ENCODE measurements at regions not wholly inside any gene's neighbourhood (a gene's known extent, or its start where the extent isn't known, plus 50 kb on each side); places are given as distances from the start of the nearest gene placed in this dataset.

DNA sequence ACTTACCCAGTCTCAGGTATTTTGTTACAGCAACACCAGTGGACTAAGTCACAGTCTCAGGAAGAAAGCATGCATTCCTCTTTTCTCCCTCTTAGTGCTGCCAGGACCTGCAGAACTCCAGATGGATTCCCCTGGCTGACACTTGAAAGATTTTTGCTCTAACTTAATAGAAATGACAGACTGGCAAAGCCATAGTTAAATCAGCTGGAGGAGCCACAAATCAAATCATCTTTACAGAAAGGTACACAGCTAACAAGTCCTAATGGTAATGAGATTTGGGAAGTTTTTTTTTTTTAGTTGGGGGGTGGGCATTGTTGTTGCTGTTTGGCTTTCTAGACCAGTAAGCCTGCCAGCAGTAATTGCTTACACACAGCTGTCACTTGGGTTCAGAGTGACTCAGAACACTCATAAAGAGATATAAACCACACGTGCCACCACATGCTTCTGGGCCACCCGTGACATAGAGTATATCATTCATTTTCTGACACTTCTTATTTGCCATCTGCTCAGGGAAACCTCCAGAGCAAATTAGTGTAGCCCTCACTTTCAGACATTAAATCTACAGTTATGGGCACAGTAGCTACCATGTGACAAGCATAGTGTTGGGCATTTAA is 72.4 kb downstream of the FH start:
- Histone ChIP-seq H3K9me3 (ENCODE audit: control insufficient read depth in 4 of 4, insufficient read depth in 3 of 4, low read length in 3 of 4) (peaks cover 0 to 7% (median 0%) of the 10 kb centered on the region in 4 donors), H3K4me1 (ENCODE audit: control insufficient read depth in 5 of 5, insufficient read depth in 5 of 5, low read length in 5 of 5) (no peaks in the 10 kb centered on the region), H3K9ac (ENCODE audit: insufficient read depth in 1 of 2, low read length in 2 of 2) (no peak overlapping the region), H3K36me3 (ENCODE audit: control insufficient read depth in 4 of 4, insufficient read depth in 4 of 4, low read length in 4 of 4) (no peaks in the 10 kb centered on the region), H3K27me3 (ENCODE audit: control insufficient read depth in 3 of 3, insufficient read depth in 3 of 3, low read length in 2 of 3) (no peaks in the 10 kb centered on the region), H3K4me3 (no peak overlapping the region), H3K27ac (ENCODE audit: low read depth in 1 of 2, low read length in 1 of 2) (no peak overlapping the region)
- DNase-seq (peak in 1 of 3 donors; percentile 13), ATAC-seq (ENCODE audit: insufficient read depth, low FRiP score) (no peak)
- WGBS, 2 donors: 35% methylated on average over 2 of the region's 2 CpGs
- TF ChIP-seq, protein P1, sequence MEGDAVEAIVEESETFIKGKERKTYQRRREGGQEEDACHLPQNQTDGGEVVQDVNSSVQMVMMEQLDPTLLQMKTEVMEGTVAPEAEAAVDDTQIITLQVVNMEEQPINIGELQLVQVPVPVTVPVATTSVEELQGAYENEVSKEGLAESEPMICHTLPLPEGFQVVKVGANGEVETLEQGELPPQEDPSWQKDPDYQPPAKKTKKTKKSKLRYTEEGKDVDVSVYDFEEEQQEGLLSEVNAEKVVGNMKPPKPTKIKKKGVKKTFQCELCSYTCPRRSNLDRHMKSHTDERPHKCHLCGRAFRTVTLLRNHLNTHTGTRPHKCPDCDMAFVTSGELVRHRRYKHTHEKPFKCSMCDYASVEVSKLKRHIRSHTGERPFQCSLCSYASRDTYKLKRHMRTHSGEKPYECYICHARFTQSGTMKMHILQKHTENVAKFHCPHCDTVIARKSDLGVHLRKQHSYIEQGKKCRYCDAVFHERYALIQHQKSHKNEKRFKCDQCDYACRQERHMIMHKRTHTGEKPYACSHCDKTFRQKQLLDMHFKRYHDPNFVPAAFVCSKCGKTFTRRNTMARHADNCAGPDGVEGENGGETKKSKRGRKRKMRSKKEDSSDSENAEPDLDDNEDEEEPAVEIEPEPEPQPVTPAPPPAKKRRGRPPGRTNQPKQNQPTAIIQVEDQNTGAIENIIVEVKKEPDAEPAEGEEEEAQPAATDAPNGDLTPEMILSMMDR (IDR thresholded peaks at IDR 0.05; ENCODE audit: control extremely low read depth, extremely low read depth): no peak

GRCh38 chr1:241444836-241445235 is 74.7 kb downstream of the FH start:
- WGBS, 2 donors: 16 to 66% methylated on average over 3 of the region's 3 CpGs
- ATAC-seq (ENCODE audit: insufficient read depth, low FRiP score) (no peak), DNase-seq (no peak)
- H3K27ac ChIP-seq (ENCODE audit: low read depth in 1 of 2, low read length in 1 of 2): no peak overlapping the region
- H3K9me3 ChIP-seq (ENCODE audit: control insufficient read depth in 4 of 4, insufficient read depth in 3 of 4, low read length in 3 of 4): peaks cover 0 to 6% (median 0%) of the 10 kb centered on the region in 4 donors
- no peak overlapping the region for H3K4me3 ChIP-seq
- no peaks in the 10 kb centered on the region for H3K36me3 ChIP-seq (ENCODE audit: control insufficient read depth in 4 of 4, insufficient read depth in 4 of 4, low read length in 4 of 4)
- no peak overlapping the region for H3K9ac ChIP-seq (ENCODE audit: insufficient read depth in 1 of 2, low read length in 2 of 2)
- H3K4me1 ChIP-seq (ENCODE audit: control insufficient read depth in 5 of 5, insufficient read depth in 5 of 5, low read length in 5 of 5): no peaks in the 10 kb centered on the region
- H3K27me3 ChIP-seq (ENCODE audit: control insufficient read depth in 3 of 3, insufficient read depth in 3 of 3, low read length in 2 of 3): no peaks in the 10 kb centered on the region
- TF ChIP-seq, protein P1 (IDR thresholded peaks at IDR 0.05; ENCODE audit: control extremely low read depth, extremely low read depth): no peak

DNA sequence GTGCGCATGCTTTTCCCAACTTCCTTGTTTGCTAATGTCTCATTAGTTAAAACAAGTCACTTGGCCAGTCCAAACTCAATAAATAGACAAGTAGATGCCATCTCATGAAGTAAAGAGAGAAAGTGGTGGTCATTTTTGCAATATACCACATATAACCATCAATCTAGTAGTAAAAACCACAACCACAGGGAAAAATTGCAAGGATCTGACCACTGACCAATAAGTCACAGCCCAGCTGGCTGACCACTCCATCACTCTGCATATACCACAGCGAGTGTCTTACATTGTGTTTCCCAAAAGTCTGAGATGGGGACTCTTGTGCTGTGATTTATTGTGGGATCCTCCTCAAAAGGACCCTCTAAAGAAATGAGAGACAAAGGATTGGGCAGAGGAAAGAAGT is 76.0 kb downstream of the FH start:
- Histone ChIP-seq H3K9ac (ENCODE audit: insufficient read depth in 1 of 2, low read length in 2 of 2) (no peak overlapping the region), H3K27me3 (ENCODE audit: control insufficient read depth in 3 of 3, insufficient read depth in 3 of 3, low read length in 2 of 3) (no peaks in the 10 kb centered on the region), H3K4me3 (no peak overlapping the region), H3K4me1 (ENCODE audit: control insufficient read depth in 5 of 5, insufficient read depth in 5 of 5, low read length in 5 of 5) (no peaks in the 10 kb centered on the region), H3K9me3 (ENCODE audit: control insufficient read depth in 4 of 4, insufficient read depth in 3 of 4, low read length in 3 of 4) (peaks cover 0 to 6% (median 0%) of the 10 kb centered on the region in 4 donors), H3K27ac (ENCODE audit: low read depth in 1 of 2, low read length in 1 of 2) (no peak overlapping the region), H3K36me3 (ENCODE audit: control insufficient read depth in 4 of 4, insufficient read depth in 4 of 4, low read length in 4 of 4) (no peaks in the 10 kb centered on the region)
- ATAC-seq (ENCODE audit: insufficient read depth, low FRiP score) (no peak), DNase-seq (no peak)
- TF ChIP-seq, protein P1 (IDR thresholded peaks at IDR 0.05; ENCODE audit: control extremely low read depth, extremely low read depth): no peak
- WGBS, 2 donors: 84 to 95% methylated on average over 2 of the region's 2 CpGs

DNA sequence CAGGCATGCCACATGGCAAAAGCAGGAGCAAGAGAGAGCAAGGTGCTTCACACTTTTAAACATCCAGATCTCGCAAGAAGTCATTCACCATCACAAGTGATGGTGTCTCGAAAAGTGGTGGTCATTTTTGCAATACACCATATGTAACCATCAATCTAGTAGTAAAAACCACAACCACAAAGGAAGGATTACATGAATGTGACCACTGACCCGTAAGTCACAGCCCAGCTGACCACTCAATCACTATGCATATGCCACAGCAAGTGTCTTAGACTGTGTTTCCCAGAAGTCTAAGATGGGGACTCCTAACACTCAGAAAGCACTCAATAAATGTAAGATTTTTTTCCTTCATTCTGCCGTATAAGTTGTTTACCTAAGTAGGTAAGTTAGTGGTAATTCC is 76.9 kb downstream of the FH start:
- DNase-seq (no peak), ATAC-seq (ENCODE audit: insufficient read depth, low FRiP score) (no peak)
- no peak overlapping the region for H3K27ac ChIP-seq (ENCODE audit: low read depth in 1 of 2, low read length in 1 of 2)
- no peak overlapping the region for H3K4me3 ChIP-seq
- H3K9me3 ChIP-seq (ENCODE audit: control insufficient read depth in 4 of 4, insufficient read depth in 3 of 4, low read length in 3 of 4): peaks cover 0 to 6% (median 0%) of the 10 kb centered on the region in 4 donors
- H3K9ac ChIP-seq (ENCODE audit: insufficient read depth in 1 of 2, low read length in 2 of 2): no peak overlapping the region
- no peaks in the 10 kb centered on the region for H3K4me1 ChIP-seq (ENCODE audit: control insufficient read depth in 5 of 5, insufficient read depth in 5 of 5, low read length in 5 of 5)
- no peaks in the 10 kb centered on the region for H3K27me3 ChIP-seq (ENCODE audit: control insufficient read depth in 3 of 3, insufficient read depth in 3 of 3, low read length in 2 of 3)
- 79 to 82% methylated on average over 4 of the region's 4 CpGs for WGBS, 2 donors
- TF ChIP-seq, protein P1 (IDR thresholded peaks at IDR 0.05; ENCODE audit: control extremely low read depth, extremely low read depth): no peak
- H3K36me3 ChIP-seq (ENCODE audit: control insufficient read depth in 4 of 4, insufficient read depth in 4 of 4, low read length in 4 of 4): no peaks in the 10 kb centered on the region
